Naive thymus-derived CD8-positive, alpha-beta T cell (primary cell): ENCODE measurements at regions not wholly inside any gene's neighbourhood (a gene's known extent, or its start where the extent isn't known, plus 50 kb on each side); places are given as distances from the start of the nearest gene placed in this dataset.

Source experiments
- ATAC-seq, 2 donors: fragments of 150-1000 bp; cut with Tn5 transposase in 1 of 2; sonication (Bioruptor Pico), chemical (Tn5 transposase) in 1 of 2; 1 replicate in 1 of 2; 2 replicates in 1 of 2; pipeline ENCODE4 v1.10.0; 2021; ENCODE audit warnings: mild to moderate bottlenecking in 2 of 2, moderate library complexity in 2 of 2
- POLR2A ChIA-PET: fragments of 350-600 bp; sonication (Branson Sonifier 250); formaldehyde crosslinking; loops from one replicate; lab custom pipeline; 2021; ENCODE audit warnings: antibody characterized with exemption; lab: Charles Lee
- DNase-seq, 10 donors: peaks; one replicate each; pipeline versions ENCODE4 v3.0.0 to v3.0.0-alpha.2; 2020 to 2022
- H3K27ac Mint-ChIP-seq, 10 donors: one replicate each; pipeline ENCODE4 v1.8.0; 2020 to 2022; ENCODE audit warnings: mild to moderate bottlenecking in 10 of 10, mixed read lengths in 10 of 10, moderate library complexity in 4 of 10, inconsistent platforms in 1 of 10
- H3K27me3 Mint-ChIP-seq, 5 donors: one replicate each; pipeline ENCODE4 v1.8.0; 2021 to 2022; ENCODE audit warnings: mixed read lengths in 5 of 5
- H3K36me3 Mint-ChIP-seq, 3 donors: one replicate each; pipeline ENCODE4 v1.8.0; 2020 to 2022; ENCODE audit warnings: mixed read lengths in 3 of 3, mild to moderate bottlenecking in 2 of 3, inconsistent platforms in 1 of 3
- H3K4me1 Mint-ChIP-seq, 4 donors: one replicate each; pipeline ENCODE4 v1.8.0; 2021 to 2022; ENCODE audit warnings: mixed read lengths in 4 of 4
- H3K4me3 Mint-ChIP-seq, 10 donors: one replicate each; pipeline ENCODE4 v1.8.0; 2020 to 2022; ENCODE audit warnings: mild to moderate bottlenecking in 10 of 10, mixed read lengths in 10 of 10, moderate library complexity in 6 of 10, inconsistent platforms in 1 of 10
- H3K9me3 Mint-ChIP-seq, 9 donors: one replicate each; pipeline ENCODE4 v1.8.0; 2020 to 2022; ENCODE audit warnings: mixed read lengths in 9 of 9, mild to moderate bottlenecking in 3 of 9, inconsistent platforms in 1 of 9, moderate library complexity in 1 of 9

DNA sequence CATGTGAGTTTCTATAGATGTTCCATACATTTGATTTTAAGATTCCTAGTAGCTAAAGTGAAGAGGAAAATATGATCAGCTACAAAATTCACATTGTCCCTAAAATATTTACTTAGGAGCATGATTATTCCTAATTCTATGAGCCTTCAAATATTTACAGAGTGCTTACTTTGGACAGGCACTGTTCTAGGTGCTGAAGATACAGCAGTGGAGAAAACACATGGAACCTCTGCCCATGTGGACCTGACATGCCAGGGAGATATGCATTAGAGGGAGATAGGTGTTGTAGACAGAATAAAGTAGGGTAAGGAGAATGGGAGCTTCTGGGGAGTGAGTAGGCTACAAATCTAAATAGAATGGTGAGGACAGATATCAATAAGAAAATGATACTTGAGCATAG is 62.6 kb upstream of the TACR1 start:
- POLR2A ChIA-PET: no interaction called here
- H3K27ac Mint-ChIP-seq: no peak overlapping the region
- H3K4me1 Mint-ChIP-seq: no peaks in the 10 kb centered on the region
- ATAC-seq (no peak), DNase-seq (no peak)
- peaks cover 0 to 56% (median 29%) of the 10 kb centered on the region in 3 donors for H3K36me3 Mint-ChIP-seq
- H3K4me3 Mint-ChIP-seq: no peak overlapping the region
- H3K27me3 Mint-ChIP-seq: no peaks in the 10 kb centered on the region
- H3K9me3 Mint-ChIP-seq: peaks cover 34 to 98% (median 67%) of the 10 kb centered on the region in 9 donors

- Mint-ChIP-seq H3K4me3 (no peak overlapping the region), H3K4me1 (no peaks in the 10 kb centered on the region), H3K27ac (no peak overlapping the region), H3K9me3 (peaks cover 34 to 98% (median 66%) of the 10 kb centered on the region in 9 donors), H3K36me3 (peaks cover 0 to 50% (median 29%) of the 10 kb centered on the region in 3 donors), H3K27me3 (no peaks in the 10 kb centered on the region)
- DNase-seq (no peak), ATAC-seq (no peak)
- POLR2A ChIA-PET: no interaction called here
Measured at GRCh38 chr2:75260946-75261345, 61.6 kb upstream of the TACR1 start.

DNA sequence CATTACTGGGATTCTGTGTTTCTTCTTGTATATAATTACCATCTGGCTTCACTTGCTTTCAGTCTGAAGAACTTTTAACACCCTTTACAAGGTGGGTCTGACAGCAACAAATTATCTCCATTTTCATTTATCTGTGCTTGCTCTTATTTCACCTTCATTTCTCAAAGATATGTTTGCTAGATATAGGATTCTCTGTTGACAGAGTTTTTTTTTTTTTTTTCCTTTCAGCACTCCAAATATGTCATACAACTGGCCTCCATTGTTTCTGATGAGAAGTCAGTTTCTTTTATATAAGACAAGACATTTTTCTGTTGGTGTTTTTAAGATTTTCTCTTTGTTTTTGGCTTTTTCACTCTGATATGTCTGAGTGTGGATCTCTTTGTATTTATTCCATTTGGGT is 59.3 kb upstream of the TACR1 start:
- POLR2A ChIA-PET: no interaction called here
- no peak overlapping the region for H3K4me3 Mint-ChIP-seq
- H3K27me3 Mint-ChIP-seq: no peaks in the 10 kb centered on the region
- DNase-seq: no peak
- peaks cover 21 to 97% (median 57%) of the 10 kb centered on the region in 9 donors for H3K9me3 Mint-ChIP-seq
- no peak overlapping the region for H3K27ac Mint-ChIP-seq
- H3K36me3 Mint-ChIP-seq: peaks cover 0 to 40% (median 27%) of the 10 kb centered on the region in 3 donors
- no peak for ATAC-seq
- H3K4me1 Mint-ChIP-seq: no peaks in the 10 kb centered on the region

- Mint-ChIP-seq H3K4me3 (no peak overlapping the region), H3K36me3 (peaks cover 0 to 36% (median 33%) of the 10 kb centered on the region in 3 donors), H3K9me3 (peaks cover 16 to 97% (median 51%) of the 10 kb centered on the region in 9 donors), H3K27me3 (no peaks in the 10 kb centered on the region), H3K4me1 (no peaks in the 10 kb centered on the region), H3K27ac (no peak overlapping the region)
- ATAC-seq (no peak), DNase-seq (no peak)
- POLR2A ChIA-PET: no interaction called here
Measured at GRCh38 chr2:75256485-75256884, 57.2 kb upstream of the TACR1 start.

- ATAC-seq: no peak
Measured at GRCh38 chr2:75253526-75253925, 54.2 kb upstream of the TACR1 start.

GRCh38 chr2:75251896-75252295 is 52.6 kb upstream of the TACR1 start:
- DNase-seq (no peak), ATAC-seq (no peak)
- Mint-ChIP-seq H3K4me1 (no peaks in the 10 kb centered on the region), H3K36me3 (peaks cover 0 to 34% (median 32%) of the 10 kb centered on the region in 3 donors), H3K9me3 (peaks cover 11 to 83% (median 53%) of the 10 kb centered on the region in 9 donors), H3K27ac (no peak overlapping the region), H3K27me3 (no peaks in the 10 kb centered on the region), H3K4me3 (no peak overlapping the region)
- POLR2A ChIA-PET: no interaction called here

More at GRCh38 chr2:75253526-75253925, 54.2 kb upstream of the TACR1 start:
- no peak for DNase-seq
- peaks cover 0 to 37% (median 33%) of the 10 kb centered on the region in 3 donors for H3K36me3 Mint-ChIP-seq
- POLR2A ChIA-PET: no interaction called here
- no peak overlapping the region for H3K27ac Mint-ChIP-seq
- no peaks in the 10 kb centered on the region for H3K27me3 Mint-ChIP-seq
- no peak overlapping the region for H3K4me3 Mint-ChIP-seq
- H3K4me1 Mint-ChIP-seq: no peaks in the 10 kb centered on the region
- H3K9me3 Mint-ChIP-seq: peaks cover 16 to 91% (median 53%) of the 10 kb centered on the region in 9 donors
